NB4 (cell line): ENCODE measurements at regions not wholly inside any gene's neighbourhood (a gene's known extent, or its start where the extent isn't known, plus 50 kb on each side); places are given as distances from the start of the nearest gene placed in this dataset.

Experiments
- DNase-seq: peaks from one replicate; pipeline ENCODE4 v3.0.0; 2010; ENCODE audit warnings: low read depth
- H3K4me3 ChIP-seq: one replicate; pipeline ENCODE4 v1.5.1; 2011; ENCODE audit warnings: mild to moderate bottlenecking, low read depth, low read length, moderate library complexity
- MYC ChIP-seq: IDR thresholded peaks from 2 replicates; pipeline ENCODE4 v1.6.1; 2011; ENCODE audit warnings: low read depth, low read length
- POLR2A ChIP-seq: IDR thresholded peaks from 2 replicates; pipeline ENCODE4 v1.6.1; 2011; ENCODE audit warnings: mild to moderate bottlenecking; ENCODE audit not compliant: insufficient read length; ENCODE audit errors: extremely low read depth
- TF ChIP-seq, protein P1 (sequence below): IDR thresholded peaks from one replicate; pipeline ENCODE4 v1.5.1; 2012; ENCODE audit warnings: low read depth, low read length
- TF ChIP-seq, protein P2 (sequence below): IDR thresholded peaks from 2 replicates; pipeline ENCODE4 v1.6.1; 2011; ENCODE audit warnings: low read depth, low read length

DNA sequence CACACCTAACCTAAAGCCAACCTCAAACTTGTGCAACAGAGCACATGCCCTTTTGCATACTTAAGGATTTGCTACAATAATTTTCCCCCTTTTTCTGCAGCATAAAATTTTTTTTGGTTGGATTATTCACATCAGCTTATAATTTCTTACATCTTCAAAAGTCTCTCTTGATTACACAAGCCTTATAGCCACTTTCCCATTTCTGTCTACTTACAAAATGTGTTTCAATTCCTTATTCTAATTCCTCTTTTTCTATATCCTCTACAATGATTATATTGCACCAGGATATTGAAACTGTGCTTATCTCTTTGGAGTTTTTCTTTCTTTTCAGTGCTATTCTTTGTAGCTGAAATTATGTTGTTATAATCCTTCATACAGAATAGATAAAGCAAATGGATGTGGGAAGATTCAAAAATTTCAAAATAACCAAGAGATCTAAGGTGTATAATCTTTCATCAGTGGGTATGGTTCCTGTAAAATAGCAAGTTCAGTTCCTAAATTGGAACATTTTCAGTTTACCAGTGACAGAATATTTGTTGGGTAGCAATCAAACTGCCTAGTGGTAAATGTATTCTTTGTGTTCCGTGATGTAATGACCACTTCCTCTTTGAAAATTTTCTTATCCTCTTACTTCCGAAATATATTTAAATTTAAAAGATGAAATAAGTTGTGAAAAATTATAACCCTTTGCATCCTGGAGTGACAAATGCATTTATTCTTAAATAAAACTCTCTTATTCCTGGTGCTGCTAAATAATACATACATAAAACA is 386.8 kb upstream of the CHD1 start:
- H3K4me3 ChIP-seq, result no peak overlapping the region
- DNase-seq, result no peak
- TF ChIP-seq POLR2A (no peak), MYC (no peak)
- TF ChIP-seq, protein P1, sequence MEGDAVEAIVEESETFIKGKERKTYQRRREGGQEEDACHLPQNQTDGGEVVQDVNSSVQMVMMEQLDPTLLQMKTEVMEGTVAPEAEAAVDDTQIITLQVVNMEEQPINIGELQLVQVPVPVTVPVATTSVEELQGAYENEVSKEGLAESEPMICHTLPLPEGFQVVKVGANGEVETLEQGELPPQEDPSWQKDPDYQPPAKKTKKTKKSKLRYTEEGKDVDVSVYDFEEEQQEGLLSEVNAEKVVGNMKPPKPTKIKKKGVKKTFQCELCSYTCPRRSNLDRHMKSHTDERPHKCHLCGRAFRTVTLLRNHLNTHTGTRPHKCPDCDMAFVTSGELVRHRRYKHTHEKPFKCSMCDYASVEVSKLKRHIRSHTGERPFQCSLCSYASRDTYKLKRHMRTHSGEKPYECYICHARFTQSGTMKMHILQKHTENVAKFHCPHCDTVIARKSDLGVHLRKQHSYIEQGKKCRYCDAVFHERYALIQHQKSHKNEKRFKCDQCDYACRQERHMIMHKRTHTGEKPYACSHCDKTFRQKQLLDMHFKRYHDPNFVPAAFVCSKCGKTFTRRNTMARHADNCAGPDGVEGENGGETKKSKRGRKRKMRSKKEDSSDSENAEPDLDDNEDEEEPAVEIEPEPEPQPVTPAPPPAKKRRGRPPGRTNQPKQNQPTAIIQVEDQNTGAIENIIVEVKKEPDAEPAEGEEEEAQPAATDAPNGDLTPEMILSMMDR, result no peak
- TF ChIP-seq, protein P2, sequence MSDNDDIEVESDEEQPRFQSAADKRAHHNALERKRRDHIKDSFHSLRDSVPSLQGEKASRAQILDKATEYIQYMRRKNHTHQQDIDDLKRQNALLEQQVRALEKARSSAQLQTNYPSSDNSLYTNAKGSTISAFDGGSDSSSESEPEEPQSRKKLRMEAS, result no peak

DNA sequence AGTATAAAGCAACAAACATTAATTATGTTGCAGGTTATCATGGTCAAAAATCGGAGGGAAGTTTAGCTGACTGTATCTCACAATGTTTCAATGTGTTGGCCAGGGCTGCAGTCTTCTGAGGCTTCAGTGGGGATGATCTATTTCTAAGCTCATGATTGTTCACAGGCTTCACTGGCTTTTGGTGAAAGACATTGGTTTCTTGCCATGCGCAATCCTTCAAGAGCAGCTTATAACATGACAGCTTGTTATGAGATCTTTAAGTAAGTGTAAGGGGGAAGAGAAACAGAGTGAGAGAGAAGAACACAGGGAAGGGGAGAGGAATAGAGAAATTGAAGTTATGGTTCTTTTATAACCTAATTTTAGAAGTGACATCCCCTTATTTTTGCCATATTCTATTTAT is 385.9 kb upstream of the CHD1 start:
- TF ChIP-seq, protein P1, result no peak
- TF ChIP-seq MYC (no peak), POLR2A (no peak)
- TF ChIP-seq, protein P2, result no peak
- DNase-seq, result no peak
- H3K4me3 ChIP-seq, result no peak overlapping the region

DNA sequence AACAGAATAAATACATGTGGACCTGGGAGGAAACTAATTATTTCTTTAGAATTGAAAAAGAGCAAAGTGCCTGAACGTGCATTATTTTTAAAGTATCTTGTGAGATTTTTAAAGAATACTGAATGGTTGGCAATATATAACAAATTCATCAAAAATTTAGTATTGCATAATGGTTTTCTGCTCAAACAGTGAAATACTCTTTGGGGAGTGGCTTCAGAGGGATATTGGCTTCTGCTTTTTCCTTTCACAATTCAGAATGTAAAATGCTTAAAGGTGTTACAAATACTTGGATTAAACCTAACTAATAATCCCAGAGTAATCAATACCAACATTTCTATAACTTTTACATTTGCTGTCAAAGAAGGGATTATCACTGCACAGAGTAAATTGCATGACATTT is 379.3 kb upstream of the CHD1 start:
- TF ChIP-seq MYC (no peak), POLR2A (no peak)
- TF ChIP-seq, protein P2, result no peak
- TF ChIP-seq, protein P1, result no peak
- DNase-seq, result no peak

DNA sequence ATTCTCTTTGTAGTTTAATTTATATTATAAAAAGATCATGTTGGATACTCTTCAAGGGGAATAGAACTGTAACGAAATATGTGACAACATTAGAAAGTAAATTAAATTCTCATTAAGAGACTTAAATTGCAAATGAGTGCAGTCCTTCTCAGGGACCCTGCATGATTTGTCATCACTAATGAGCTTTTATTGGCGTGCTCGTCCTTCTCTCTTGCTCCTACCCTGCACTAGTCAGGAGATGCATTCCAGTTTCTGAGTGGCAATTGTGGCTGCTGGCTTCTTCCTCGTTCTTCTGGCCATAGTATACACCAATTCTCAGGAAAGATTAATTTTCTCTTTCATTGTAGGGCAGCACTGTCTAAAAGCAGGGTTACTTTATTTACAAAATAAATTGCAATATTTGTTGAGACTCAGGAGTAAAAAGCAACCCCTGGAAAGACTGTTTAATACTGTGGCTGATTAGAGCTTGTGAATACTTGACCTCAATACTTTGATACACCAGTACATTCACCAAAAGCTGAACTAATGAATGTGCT is 376.3 kb upstream of the CHD1 start:
- TF ChIP-seq, protein P2, result no peak
- TF ChIP-seq, protein P1, result no peak
- no peak for TF ChIP-seq POLR2A
- no peak for TF ChIP-seq MYC
- DNase-seq, result no peak
- H3K4me3 ChIP-seq, result no peak overlapping the region

More for the DNA sequence above, 379.3 kb upstream of the CHD1 start:
- no peak overlapping the region for H3K4me3 ChIP-seq

DNA sequence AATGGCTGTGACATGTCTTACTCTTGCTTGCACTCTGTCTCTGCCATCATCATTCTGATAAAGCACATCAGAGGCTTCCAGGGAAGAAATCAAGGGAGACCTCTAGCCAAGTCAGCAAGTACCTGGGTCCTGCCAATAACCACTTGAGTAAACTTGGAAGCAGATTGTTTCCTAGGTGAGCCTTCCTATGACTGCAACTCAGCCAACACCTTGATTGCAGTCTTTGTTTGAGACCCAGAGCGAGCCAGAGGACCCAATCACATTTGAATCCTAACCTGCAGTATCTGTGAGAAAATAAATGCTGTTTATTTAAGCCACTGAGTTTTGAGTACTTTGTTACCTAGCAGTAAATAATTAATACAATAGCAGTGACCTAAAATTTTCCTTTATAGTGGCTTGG is 356.8 kb upstream of the CHD1 start:
- H3K4me3 ChIP-seq, result no peak overlapping the region
- TF ChIP-seq MYC (no peak), POLR2A (no peak)
- TF ChIP-seq, protein P1, result no peak
- TF ChIP-seq, protein P2, result no peak
- no peak for DNase-seq
